ENCODE measurements at regions not wholly inside any gene's neighbourhood (a gene's known extent, or its start where the extent isn't known, plus 50 kb on each side); places are given as distances from the start of the nearest gene placed in this dataset.
"Not testable (repeated sequence)": the region's sequence is repeated elsewhere in the genome, so short reads cannot be mapped to it uniquely, and the experiment has no call there.

DNA sequence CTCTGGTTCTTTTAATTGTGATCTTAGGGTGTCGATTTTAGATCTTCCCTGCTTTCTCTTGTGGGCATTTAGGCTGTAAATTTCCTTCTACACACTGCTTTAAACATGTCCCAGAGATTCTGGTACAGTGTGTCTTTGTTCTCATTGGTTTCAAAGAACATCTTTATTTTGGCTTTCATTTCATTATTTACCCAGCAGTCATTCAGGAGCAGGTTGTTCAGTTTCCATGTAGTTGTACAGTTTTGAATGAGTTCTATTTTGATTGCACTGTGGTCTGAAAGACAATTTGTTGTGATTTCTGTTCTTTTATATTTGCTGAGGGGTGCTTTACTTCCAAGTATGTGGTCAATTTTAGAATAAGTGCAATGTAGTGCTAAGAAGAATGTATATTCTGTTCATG, 423.8 kb downstream of the PIK3C3 start:
- TF ChIP-seq, protein P1, sequence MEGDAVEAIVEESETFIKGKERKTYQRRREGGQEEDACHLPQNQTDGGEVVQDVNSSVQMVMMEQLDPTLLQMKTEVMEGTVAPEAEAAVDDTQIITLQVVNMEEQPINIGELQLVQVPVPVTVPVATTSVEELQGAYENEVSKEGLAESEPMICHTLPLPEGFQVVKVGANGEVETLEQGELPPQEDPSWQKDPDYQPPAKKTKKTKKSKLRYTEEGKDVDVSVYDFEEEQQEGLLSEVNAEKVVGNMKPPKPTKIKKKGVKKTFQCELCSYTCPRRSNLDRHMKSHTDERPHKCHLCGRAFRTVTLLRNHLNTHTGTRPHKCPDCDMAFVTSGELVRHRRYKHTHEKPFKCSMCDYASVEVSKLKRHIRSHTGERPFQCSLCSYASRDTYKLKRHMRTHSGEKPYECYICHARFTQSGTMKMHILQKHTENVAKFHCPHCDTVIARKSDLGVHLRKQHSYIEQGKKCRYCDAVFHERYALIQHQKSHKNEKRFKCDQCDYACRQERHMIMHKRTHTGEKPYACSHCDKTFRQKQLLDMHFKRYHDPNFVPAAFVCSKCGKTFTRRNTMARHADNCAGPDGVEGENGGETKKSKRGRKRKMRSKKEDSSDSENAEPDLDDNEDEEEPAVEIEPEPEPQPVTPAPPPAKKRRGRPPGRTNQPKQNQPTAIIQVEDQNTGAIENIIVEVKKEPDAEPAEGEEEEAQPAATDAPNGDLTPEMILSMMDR (IDR thresholded peaks at IDR 0.05) = not testable (repeated sequence)
- not testable (repeated sequence) for TF ChIP-seq POLR2A (IDR thresholded peaks at IDR 0.05; ENCODE audit: low read depth)
